HepG2 (cell line): ENCODE measurements at regions not wholly inside any gene's neighbourhood (a gene's known extent, or its start where the extent isn't known, plus 50 kb on each side); places are given as distances from the start of the nearest gene placed in this dataset.

ENCODE experiments used
- RAD51 ChIP-seq: fragments of 450-650 bp; IDR thresholded peaks from 2 replicates; pipeline ENCODE4 v1.6.1; 2016; ENCODE audit warnings: borderline replicate concordance
- SMAD1 ChIP-seq: sonication (generic); formaldehyde crosslinking; IDR thresholded peaks from 2 replicates; pipeline ENCODE4 v1.4.0; 2020; ENCODE audit warnings: missing genetic modification reagents, low read depth, mild to moderate bottlenecking, borderline replicate concordance
- SMC3 ChIP-seq: IDR thresholded peaks from 2 replicates; pipeline ENCODE4 v1.6.1; 2011; ENCODE audit warnings: low read length, improper control_type of control experiment
- ZNF724P ChIP-seq: sonication (generic); formaldehyde crosslinking; IDR thresholded peaks from 2 replicates; pipeline ENCODE4 v1.8.0; 2022; ENCODE audit warnings: missing genetic modification reagents, borderline replicate concordance
- ZSCAN29 ChIP-seq: sonication (generic); formaldehyde crosslinking; conservative IDR thresholded peaks from 2 replicates; pipeline ENCODE4 v1.4.0; 2020; ENCODE audit warnings: mild to moderate bottlenecking, missing genetic modification reagents
- TF ChIP-seq, protein P1 (sequence below), 2 experiments: sonication (generic) in 1 of 2; formaldehyde crosslinking in 1 of 2; IDR thresholded peaks; 2 replicates each; pipeline versions ENCODE4 v1.5.1 to v1.6.1; 2011 to 2020; ENCODE audit warnings: borderline replicate concordance in 1 of 2, low read depth in 1 of 2, low read length in 1 of 2, mild to moderate bottlenecking in 1 of 2, missing genetic modification reagents in 1 of 2, moderate library complexity in 1 of 2
- TF ChIP-seq, protein P2 (sequence below): sonication (generic); formaldehyde crosslinking; IDR thresholded peaks from 2 replicates; pipeline ENCODE4 v1.5.0; 2020; ENCODE audit warnings: mild to moderate bottlenecking, missing genetic modification reagents, moderate library complexity
- TF ChIP-seq, protein P3 (sequence below): sonication (generic); formaldehyde crosslinking; conservative IDR thresholded peaks from 2 replicates; pipeline ENCODE4 v1.4.0; 2020; ENCODE audit warnings: missing genetic modification reagents

DNA sequence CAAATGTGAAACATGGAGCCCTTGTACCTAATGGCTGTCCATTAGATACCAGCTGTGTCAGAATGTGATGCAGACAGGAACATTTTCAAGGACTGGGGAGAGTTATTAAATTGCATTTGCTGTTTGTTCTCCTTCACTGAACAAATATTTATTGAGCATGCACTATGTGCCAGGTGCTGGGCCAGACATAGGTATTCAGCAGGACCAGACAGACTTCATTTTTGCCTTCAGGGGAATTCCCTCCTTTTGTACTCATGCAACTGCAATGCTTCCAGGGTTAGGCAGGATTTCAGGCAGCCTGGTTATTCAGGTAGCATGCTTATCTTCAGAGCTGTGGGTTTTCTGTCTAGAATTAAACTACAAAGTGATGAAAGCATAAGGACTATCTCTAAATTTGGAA lies 64.2 kb upstream of the SMYD2 start:
- TF ChIP-seq, protein P1, sequence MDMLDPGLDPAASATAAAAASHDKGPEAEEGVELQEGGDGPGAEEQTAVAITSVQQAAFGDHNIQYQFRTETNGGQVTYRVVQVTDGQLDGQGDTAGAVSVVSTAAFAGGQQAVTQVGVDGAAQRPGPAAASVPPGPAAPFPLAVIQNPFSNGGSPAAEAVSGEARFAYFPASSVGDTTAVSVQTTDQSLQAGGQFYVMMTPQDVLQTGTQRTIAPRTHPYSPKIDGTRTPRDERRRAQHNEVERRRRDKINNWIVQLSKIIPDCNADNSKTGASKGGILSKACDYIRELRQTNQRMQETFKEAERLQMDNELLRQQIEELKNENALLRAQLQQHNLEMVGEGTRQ (IDR thresholded peaks at IDR 0.05; ENCODE audit: low read depth, low read length) = no peak
- TF ChIP-seq, protein P1 (CRISPR knock-in tag; IDR thresholded peaks at IDR 0.05; ENCODE audit: borderline replicate concordance) = no peak
- TF ChIP-seq, protein P2, sequence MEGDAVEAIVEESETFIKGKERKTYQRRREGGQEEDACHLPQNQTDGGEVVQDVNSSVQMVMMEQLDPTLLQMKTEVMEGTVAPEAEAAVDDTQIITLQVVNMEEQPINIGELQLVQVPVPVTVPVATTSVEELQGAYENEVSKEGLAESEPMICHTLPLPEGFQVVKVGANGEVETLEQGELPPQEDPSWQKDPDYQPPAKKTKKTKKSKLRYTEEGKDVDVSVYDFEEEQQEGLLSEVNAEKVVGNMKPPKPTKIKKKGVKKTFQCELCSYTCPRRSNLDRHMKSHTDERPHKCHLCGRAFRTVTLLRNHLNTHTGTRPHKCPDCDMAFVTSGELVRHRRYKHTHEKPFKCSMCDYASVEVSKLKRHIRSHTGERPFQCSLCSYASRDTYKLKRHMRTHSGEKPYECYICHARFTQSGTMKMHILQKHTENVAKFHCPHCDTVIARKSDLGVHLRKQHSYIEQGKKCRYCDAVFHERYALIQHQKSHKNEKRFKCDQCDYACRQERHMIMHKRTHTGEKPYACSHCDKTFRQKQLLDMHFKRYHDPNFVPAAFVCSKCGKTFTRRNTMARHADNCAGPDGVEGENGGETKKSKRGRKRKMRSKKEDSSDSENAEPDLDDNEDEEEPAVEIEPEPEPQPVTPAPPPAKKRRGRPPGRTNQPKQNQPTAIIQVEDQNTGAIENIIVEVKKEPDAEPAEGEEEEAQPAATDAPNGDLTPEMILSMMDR = no peak
- no peak for TF ChIP-seq RAD51
- TF ChIP-seq, protein P3, sequence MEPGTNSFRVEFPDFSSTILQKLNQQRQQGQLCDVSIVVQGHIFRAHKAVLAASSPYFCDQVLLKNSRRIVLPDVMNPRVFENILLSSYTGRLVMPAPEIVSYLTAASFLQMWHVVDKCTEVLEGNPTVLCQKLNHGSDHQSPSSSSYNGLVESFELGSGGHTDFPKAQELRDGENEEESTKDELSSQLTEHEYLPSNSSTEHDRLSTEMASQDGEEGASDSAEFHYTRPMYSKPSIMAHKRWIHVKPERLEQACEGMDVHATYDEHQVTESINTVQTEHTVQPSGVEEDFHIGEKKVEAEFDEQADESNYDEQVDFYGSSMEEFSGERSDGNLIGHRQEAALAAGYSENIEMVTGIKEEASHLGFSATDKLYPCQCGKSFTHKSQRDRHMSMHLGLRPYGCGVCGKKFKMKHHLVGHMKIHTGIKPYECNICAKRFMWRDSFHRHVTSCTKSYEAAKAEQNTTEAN (CRISPR knock-in tag) = no peak
- no peak for TF ChIP-seq SMAD1
- no peak for TF ChIP-seq SMC3
- no peak for TF ChIP-seq ZSCAN29 (CRISPR knock-in tag)
- TF ChIP-seq ZNF724P (CRISPR knock-in tag) = no peak
